Left ventricle myocardium superior (tissue), 1 donor: ENCODE measurements at regions not wholly inside any gene's neighbourhood (a gene's known extent, or its start where the extent isn't known, plus 50 kb on each side); places are given as distances from the start of the nearest gene placed in this dataset.
"Not testable (repeated sequence)": the region's sequence is repeated elsewhere in the genome, so short reads cannot be mapped to it uniquely, and the experiment has no call there.

Experiments
- ATAC-seq: fragments of 200-7000 bp; cut with Tn5 transposase; one replicate; pipeline ENCODE4 v1.9.1; 2020; ENCODE audit warnings: mild to moderate bottlenecking, moderate library complexity
- DNase-seq: peaks from one replicate; pipeline ENCODE4 v3.0.0-alpha.2; 2020
- intact Hi-C: fragments of 100-400 bp; cut with micrococcal nuclease; formaldehyde crosslinking; loops from one replicate; pipeline ENCODE4 v1.11.0; 2022
- donor health status: DM: no; HTN: yes; CAD: no; lungs with severe emphysema.

- DNase-seq, intact Hi-C loops, ATAC-seq: not testable (repeated sequence)
Measured at GRCh38 chrX:87448613-87449012, 69.0 kb upstream of the KLHL4 start.

GRCh38 chrX:87465757-87466156 is 51.8 kb upstream of the KLHL4 start:
- DNase-seq, ATAC-seq, intact Hi-C loops: not testable (repeated sequence)
